GM18907 (cell line): ENCODE measurements at regions not wholly inside any gene's neighbourhood (a gene's known extent, or its start where the extent isn't known, plus 50 kb on each side); places are given as distances from the start of the nearest gene placed in this dataset.
A peak's percentile ranks its signal among the peaks of the same experiment; 100 is the strongest.

Experiments used
- ATAC-seq: cut with Tn5 transposase; IDR thresholded peaks from one replicate; pipeline ENCODE4 v1.9.1; 2021; ENCODE audit warnings: mild to moderate bottlenecking, moderate library complexity; ENCODE audit not compliant: unreplicated experiment

DNA sequence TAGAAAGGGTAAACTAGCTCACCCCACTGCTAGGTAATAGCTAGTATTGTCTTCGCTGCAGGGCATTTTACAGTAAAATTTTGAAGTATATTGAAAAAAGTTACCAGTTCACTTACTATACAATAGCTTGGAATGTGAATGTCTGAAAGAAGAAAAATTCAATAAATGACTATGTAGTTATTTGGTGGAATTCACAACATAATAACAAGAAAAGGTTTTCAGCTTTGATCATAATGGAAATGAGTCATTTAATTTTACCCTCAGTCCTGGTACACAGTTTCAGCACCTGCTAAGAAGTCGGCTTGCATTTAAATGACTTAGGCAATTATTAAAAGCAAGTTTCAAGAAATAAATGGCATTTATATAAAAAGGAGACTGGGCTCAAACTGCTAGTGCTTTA lies 90.4 kb downstream of the NUP35 start:
- peak; percentile 94 for ATAC-seq

DNA sequence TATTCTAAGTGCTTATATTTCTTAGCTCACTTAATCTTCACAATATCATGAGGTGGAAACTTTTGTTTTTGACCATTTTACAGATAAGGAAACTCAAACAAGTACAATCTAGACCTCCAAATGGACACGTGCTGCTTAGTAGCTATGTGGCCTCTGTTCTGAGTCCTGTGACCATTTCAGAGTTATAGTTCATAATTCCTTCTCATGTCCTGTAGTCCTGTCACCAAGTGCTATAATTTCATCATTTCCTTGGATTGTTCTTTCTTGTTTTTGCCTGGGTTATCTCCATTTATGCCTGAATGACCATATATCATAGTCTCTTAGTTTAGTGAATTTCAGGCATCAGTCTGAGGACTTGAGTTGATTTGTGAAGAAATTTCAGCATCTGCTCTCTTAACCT lies 91.7 kb downstream of the NUP35 start:
- no peak for ATAC-seq

DNA sequence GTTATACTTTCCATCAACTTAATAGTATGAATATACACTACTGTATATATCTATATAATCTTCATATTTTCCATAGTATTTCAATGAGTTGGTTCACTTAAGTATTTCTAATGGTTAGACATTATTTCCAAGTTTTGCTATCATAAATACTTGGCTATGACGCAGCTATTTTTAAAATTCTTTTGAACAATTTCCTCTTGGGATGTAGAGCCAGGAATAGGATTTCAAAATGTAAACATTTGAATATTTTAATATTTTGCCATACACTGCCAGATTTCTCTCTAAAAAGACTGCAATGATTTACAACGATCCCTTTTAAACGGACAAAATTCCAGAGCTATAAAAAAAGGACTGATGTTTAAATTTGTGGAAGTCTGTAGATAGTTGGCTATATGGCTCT lies 95.6 kb downstream of the NUP35 start:
- ATAC-seq: no peak

DNA sequence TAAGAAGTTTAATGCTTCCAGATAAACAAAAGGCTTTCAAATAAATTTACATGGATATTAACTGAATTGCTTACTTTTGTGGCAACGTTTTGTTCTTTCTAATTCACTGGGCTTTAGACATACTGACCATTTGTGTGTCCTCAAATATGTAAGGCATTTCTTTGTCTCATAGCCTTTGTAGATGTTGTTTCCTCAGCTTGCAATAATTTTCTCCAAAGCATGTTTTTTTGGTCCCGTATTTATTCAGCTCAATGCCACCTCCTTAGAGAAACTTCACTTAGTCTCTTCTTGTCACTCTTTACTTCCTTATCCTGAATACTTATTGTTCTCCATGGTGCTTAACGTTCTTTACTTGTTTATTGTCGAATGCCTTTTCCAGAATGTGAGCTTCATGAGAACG lies 98.5 kb downstream of the NUP35 start:
- ATAC-seq: no peak

DNA sequence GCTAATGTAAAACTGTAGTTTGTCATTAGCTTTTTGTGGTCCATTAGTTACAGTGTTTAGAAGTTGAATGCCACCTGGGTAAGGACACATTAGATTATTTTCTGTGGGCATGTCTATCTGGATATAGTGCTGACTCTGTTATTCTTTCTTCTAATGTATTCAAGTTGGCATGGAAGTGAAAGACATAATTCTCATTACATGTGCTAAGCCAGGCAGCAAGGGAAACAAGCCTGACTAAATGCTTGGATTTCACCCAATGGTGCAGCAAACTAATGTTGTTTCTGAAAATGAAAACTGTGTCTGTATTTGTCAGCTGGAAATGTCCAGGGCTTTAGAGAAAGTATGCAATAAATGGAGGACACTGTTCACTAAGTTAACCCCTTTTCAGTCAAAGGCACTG lies 100.7 kb downstream of the NUP35 start:
- ATAC-seq: no peak

DNA sequence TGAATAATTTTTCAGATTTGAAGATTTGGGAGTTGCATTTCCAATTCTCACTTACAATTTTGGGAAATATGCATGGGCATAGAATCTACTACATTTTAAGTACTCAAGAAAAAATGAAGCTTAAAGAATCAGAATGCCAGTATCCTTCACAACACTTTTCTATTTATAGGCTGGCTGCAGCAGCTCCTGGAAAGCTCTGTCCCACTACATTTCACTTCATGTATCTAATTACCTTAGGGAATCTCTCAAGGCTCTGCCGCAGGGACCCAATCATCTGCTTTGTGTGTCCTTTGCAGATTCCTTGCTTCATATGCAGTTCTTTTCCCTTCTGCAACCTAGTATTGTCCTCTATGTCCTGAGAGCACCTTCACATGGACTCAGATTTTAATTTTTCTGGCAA lies 102.9 kb downstream of the NUP35 start:
- ATAC-seq: no peak

DNA sequence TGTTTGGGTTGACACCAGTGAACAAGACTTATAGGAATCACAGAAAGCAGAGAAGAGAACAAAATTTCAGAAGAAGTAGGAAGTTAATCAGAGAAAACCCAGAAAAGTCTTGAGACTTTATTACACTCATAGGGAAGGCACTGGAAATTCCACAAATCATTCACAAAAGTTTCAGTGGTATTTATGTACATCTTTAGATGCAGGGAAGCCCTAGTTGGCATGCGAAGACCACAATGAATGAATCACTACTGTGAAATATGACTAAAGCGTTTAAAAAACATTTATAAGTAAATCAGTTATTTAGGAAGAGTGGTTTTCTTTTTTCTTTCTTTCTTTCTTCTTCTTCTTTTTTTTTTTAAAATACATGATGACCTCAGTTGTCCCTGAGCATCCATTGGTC lies 105.1 kb downstream of the NUP35 start:
- peak; percentile 84 for ATAC-seq

DNA sequence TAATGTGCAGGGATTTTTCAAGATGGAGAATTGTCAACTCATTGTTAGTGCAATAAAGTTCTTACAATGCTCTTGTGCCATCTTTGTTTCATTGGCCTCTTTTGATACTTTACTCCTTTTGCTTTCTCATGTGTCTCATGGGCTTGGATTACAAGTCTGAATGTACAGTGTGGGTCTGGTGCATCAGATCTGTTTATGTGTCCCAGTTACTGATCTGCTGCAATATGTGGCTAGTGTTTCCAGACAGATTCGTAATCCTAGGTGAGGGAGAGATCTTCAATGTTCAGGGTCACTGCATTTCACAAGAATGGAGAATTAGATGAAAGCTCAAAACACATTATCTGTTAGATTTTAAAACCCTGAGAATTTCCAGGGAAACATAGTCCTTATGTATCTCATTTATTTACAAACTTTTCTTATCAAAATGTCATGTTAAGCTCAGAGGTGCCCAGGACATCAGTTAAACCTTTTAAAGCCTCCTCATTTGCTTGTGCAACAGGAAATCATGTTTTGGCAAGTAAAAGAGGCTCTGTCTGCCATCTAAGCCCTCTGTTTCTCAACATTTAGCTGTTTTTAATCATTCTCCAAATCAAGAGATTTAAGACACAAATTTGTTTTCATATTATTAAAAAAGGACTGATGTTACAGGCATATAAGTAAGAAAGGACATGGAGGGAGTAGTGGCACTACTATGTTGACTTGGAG lies 108.1 kb downstream of the NUP35 start:
- no peak for ATAC-seq

DNA sequence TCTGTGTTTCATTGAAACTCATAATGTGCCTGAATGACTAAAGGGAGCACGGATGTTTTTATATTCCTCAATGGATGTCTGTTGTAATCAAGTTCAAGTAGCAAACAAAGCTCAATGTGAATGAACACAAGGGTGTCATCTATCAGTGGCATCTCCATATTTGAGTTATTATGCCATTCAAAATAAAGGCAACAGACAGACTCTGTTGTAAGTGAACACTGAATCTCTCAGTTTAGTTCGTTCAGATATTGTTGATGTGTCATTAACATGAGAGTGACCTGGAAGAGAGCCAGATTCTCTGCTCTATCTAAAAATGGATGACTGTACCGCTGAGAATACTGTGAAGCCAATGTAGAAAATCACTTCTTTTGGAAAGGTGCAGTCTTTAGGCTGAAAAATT lies 118.7 kb downstream of the NUP35 start:
- ATAC-seq: no peak

DNA sequence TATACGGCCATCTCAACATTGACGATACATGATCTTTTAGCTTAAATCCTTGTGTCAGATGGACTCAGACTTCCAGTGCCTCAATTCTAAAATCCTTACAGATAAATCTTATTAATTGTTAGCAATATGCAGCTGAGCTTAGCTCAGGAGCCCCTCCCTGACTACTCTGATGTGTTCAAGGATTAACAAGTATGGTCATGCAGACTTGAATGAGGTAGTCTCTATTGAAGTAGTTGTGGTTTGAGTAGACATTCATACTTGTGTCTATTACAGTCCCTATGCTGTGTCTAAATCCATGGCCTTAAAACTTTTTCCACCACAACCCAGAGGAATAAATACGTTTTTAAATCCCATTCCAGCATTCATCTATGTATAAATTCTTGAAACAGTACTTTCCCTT lies 119.5 kb downstream of the NUP35 start:
- ATAC-seq: no peak

DNA sequence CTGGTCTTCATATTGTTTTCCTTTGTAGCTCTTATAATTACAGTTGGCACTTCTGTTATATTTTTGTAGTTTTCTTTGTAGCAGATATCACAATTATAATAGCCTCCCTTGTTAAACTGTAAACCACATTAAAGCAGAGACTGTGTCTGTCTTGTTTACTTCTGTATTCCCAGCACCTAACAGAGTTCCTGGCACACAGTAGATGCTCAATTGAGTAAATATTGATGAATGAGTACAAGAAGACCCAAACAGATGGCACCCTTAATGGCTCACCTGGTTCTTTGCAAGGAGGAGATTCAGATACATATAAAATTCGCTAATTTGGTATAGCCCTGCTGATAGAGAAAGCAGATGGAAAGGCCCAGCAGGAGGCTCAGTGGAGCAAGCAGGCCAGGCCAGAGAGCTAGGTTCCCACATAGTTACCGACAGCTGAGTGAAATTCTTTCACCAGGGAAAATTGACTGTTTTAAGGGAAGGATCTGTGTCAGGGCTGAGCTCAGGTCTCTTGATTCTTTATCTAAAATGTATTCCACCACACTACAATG lies 120.1 kb downstream of the NUP35 start:
- no peak for ATAC-seq

DNA sequence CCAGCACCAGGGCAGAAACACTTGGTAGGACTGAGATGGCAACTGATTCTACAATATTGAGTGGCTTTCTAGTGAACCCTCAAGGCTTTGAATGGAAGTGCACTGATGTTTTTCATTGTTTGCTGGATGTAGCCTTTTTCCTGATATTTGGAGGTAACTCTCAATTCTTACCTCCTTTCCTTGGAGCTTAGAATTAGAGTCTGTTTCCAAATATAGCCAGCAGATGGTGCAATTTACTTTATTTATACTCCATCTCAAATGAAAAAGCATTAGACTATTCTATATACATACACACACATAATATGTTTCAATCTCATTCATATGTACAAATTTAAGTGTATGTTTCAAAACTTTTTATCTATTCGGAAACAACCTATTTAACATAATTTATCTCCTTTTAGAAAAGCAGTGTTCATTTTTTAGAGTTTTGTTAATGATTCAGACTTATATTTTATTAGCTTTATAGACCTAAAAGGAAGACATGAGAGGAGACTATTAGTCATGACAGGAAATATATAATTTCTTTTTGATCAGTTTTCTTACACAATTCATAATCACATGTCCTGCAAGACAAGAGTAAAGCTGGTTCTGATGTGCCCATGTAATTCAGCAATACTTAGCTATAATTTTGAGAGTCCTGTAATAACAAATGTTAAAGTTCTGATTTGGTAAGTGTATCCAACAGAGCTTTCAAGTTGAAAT lies 124.8 kb downstream of the NUP35 start:
- ATAC-seq: no peak

DNA sequence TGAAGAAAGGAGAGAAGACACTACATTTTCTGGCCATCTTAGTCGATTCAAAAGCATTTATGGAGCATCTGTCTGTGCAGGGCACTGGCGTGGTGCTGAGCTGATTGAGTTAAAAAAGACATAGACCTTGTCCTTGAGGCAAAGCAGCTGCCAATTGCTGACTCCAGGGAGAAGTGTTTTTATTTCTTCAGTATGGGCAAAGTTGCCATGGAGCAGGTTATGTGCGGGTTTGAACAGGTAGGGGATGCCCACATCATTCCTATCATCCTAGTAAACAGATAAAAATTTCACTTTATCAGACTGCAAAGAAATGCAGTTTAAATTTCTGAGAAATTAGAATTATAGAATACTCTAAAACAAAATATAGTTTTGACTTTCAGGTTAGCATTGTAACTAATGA lies 125.8 kb downstream of the NUP35 start:
- ATAC-seq: no peak

DNA sequence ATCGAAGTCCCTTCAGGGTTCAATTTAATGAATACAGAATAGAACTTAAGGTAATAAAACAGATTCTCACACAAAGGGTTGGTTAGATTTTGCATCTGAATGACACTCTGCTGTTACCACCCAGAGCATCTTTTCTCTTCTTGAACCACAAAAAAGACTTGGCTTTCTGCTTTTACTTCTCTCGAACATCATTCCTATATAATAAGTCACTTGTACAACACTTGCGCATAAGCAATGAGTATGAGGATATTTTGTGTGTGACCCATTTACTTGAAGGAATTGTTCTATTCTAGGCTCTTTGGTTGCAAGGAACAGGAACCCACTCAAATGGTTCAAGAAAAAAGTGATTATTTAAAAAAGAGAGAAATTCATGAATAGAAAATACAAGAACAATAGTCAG lies 126.2 kb downstream of the NUP35 start:
- no peak for ATAC-seq

DNA sequence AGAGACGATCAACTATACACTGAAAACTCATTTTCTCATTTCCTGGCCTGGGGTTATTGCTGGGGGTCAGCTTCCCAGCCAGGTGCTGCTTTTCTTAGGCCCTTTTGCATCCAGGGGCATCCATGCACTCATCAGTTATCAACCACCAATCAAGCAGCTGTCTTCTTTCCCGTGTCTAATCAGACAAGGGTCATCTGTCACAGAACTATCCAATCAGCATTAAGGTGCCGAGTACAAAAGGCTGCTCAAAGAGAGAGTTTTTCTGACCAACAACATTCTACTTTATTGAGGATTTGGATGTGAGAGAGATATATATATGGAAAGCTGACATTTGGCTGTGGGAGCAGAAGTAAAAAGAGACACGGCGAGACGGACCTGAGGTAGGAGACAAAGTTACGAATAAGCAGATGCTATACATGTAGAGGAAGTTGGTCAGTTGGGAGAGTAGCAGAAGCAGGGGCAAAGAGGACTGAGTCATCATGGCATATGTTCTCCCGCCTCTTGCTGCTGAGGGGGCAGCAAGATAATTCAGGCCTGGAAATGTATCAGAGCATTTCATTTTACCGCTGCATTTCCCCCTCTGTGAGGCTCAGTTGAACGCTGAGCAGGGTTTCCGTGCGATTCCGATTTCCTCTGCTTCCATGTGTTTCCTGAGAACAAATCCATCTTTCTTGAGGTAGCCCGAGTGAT lies 129.3 kb downstream of the NUP35 start:
- no peak for ATAC-seq

DNA sequence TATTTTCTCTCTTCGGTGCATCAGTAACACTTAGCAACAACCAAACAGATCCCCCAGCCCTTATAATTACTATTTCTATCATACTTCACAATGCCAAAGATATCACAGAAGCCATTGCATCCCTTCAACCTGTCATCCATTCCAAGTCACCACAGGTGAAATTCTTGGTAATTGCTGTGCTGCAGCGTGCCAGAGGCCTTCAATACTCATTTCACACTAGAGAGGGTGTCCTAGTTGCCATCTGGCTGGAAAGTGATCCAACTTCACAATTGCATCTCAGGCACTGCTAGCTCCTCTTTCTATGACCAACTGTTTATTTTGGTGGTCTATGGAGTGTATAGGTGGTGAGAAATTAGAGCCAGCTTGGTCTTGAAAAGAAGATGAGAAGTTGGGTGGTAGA lies 131.2 kb downstream of the NUP35 start:
- no peak for ATAC-seq

DNA sequence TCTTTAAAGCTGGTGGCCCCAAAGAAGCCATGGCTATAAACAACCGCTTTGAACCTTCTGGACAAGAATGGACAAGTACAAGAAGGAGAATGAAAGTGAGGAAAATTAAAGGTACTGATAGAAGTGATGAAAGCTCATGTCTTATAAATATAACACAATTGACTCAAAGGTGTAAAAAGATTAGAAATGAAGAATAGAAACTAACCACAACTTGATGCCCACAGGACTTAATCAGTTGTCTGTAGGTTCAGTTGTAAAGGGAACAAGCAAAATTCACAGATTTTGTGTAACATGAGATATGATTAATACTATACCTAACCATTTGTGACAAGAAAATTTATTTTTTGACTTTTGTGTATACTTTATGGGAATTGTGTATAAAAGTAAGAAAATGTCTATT lies 135.7 kb downstream of the NUP35 start:
- no peak for ATAC-seq

DNA sequence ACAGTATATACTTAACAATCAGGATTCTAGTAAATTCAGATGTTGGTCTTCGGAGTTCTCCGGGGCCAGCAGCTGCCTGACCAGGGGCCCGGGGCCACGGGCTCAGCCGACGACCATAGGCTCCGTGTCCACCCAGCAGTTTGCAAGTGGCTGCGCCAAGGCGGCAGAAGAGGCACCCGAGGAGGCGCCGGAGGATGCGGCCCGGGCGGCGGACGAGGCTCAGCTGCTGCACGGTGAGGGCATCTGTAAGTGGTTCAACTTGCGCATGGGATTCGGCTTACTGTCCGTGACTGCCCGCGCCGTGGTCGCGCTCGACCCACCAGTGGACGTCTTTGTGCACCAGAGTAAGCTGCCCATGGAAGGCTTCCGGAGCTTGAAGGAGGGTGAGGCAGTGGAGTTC lies 136.3 kb downstream of the NUP35 start:
- ATAC-seq: no peak

DNA sequence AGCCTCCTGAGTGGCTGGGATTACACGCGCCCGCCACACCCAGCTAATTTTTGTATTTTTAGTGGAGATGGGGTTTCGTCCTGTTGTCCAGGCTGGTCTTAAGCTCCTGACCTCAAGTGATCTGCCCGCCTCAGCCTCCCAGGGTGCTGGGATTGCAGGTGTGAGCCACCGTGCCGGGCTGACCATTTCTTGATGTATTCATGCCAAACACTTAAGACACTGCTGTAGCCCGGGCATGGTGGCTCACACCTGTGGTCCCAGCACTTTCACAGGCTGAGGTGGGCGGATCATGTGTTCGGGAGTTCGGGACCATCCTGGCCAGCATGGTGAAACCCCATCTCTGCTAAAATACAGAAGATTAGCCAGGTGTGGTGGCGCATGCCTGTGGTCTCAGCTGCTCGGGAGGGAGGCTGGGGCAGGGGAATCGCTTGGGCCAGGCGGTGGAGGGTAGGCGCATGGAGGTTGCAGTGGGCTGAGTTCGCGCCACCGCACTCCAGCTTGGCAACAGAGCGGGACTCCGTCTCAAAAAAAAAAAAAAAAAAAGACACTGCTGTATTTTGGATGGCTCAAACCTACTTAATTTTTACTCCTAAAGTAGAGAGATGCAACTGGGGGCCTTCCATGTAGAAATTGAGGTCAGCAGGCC lies 140.8 kb downstream of the NUP35 start:
- ATAC-seq: no peak

DNA sequence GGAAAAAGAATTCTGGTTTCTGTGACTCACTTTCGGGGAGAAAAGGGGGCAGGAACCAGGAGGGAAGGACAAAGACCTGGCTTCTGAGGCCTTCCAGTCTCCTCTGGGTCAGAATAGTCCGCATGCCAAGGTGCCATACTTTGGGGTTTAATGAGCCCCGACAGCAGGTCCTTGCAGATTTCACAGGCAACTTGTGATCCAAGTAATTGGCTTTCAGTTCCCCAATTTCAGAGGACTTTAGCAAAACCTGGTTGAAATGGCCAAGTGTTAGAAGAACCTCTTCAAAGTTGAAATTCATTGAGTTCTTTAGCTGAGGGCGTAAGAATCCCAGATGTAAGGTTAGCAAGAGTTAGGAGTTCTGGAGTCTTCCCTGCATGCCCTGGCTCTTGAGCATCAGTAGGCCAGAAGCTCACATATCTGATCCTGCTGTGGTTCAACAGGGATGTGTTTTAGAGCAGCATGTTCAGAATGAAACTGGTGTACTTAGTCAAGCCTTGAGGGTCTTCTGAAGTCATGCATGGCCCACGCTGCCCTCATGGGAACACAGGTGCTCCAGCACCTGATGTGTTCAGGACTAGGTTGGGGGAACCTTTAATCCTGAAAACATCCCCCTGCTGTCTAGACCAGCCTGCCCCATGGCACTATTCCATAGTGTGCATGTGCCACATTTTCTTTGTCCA lies 143.0 kb downstream of the NUP35 start:
- ATAC-seq: peak; percentile 72

DNA sequence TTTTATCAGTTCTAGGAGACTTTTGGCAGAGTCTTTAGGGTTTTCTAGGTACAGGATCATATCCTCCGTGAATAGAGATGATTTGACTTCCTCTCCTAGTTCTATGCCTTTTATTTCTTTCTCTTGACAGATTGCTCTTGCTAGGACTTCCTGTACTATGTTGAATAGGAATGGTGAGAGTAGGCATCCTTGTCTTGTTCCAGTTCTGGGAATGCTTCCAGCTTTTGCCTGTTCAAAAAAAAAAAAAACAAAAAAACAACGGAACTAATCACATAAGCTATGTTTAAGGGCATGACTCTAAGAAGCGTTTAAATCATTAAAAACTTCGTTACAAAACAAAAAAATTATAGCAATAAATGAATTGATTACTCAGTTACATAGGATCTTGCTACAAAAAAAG lies 145.7 kb downstream of the NUP35 start:
- no peak for ATAC-seq
